Sigmoid colon (tissue), 4 donors: ENCODE measurements at regions not wholly inside any gene's neighbourhood (a gene's known extent, or its start where the extent isn't known, plus 50 kb on each side); places are given as distances from the start of the nearest gene placed in this dataset.

ENCODE experiments used
- POLR2A ChIP-seq, 2 donors: fragments of 450-650 bp; IDR thresholded peaks; one replicate each; pipeline ENCODE4 v1.6.1; 2016; ENCODE audit warnings: antibody characterized with exemption in 2 of 2, mild to moderate bottlenecking in 2 of 2, moderate library complexity in 2 of 2
- POLR2AphosphoS5 ChIP-seq, 4 donors: sonication (generic); formaldehyde crosslinking; IDR thresholded peaks; one replicate each; pipeline ENCODE4 v1.6.1; 2017; ENCODE audit warnings: antibody characterized with exemption in 4 of 4
- TF ChIP-seq, protein P1 (sequence below), 4 experiments: fragments of 450-650 bp in 3 of 4; fragments of 200-600 bp in 1 of 4; IDR thresholded peaks; one replicate each; pipeline ENCODE4 v1.5.1; 2016 to 2019; ENCODE audit warnings: antibody characterized with exemption in 4 of 4, mild to moderate bottlenecking in 3 of 4, moderate library complexity in 2 of 4

DNA sequence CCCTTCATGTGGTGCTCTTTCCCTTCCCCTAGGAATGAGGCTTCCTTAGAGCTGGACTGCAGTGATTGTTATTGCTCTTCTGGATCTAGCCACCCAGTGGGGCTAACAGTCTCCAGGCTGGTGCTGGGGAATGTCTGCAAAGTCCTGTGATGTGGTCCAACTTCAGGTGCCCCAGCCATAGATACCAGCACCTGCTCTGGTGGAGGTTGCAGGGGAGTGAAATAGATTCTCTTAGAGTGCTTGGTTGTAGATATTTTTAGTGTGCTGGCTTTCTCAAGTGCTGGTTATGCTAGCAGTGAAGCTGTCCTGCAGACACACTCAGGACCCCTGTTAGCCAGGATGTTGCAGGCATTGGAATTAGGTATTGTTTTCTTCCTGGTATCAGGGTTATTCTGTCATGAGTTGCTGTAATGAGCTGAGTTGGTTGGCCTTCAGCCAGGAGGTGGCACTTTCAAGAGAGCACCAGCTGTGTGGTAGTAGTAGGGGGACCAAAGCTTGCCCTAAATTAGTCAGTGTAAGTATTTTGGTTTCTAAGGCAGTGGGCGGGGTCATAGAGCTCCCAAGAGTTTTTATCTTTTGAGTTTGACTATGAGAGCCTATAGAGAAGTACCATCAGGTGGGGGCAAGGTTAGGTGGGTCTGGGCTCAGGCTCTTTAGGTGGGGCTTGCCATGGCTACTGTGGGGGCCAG, 317.5 kb upstream of the SGO1 start:
- TF ChIP-seq, protein P1, sequence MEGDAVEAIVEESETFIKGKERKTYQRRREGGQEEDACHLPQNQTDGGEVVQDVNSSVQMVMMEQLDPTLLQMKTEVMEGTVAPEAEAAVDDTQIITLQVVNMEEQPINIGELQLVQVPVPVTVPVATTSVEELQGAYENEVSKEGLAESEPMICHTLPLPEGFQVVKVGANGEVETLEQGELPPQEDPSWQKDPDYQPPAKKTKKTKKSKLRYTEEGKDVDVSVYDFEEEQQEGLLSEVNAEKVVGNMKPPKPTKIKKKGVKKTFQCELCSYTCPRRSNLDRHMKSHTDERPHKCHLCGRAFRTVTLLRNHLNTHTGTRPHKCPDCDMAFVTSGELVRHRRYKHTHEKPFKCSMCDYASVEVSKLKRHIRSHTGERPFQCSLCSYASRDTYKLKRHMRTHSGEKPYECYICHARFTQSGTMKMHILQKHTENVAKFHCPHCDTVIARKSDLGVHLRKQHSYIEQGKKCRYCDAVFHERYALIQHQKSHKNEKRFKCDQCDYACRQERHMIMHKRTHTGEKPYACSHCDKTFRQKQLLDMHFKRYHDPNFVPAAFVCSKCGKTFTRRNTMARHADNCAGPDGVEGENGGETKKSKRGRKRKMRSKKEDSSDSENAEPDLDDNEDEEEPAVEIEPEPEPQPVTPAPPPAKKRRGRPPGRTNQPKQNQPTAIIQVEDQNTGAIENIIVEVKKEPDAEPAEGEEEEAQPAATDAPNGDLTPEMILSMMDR (IDR thresholded peaks at IDR 0.05) = no peak
- TF ChIP-seq POLR2A (IDR thresholded peaks at IDR 0.05) (no peak), POLR2AphosphoS5 (IDR thresholded peaks at IDR 0.05) (no peak)
